ENCODE measurements at regions not wholly inside any gene's neighbourhood (a gene's known extent, or its start where the extent isn't known, plus 50 kb on each side); places are given as distances from the start of the nearest gene placed in this dataset.

DNA sequence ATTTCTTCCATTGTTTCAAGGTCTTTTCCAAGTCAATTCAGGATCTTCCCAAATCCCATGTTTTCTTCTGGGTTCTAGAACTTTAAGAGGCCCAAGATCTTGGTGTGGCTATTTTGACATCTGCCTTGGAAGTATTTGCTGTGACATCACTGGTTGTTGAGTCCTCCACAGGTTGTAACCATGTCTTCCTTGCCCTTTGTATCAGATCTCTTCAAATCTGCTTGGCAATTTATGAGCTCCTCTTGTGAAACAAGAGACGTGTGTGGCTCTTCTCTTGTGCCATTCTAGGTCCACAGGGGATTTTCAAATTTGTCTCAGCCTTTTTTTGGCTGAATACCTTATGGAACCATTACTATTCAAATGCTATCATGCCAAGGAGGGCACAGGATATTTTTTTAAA is 60.3 kb upstream of the KCNK2 start:
- no peak for TF ChIP-seq TEAD4 (IDR thresholded peaks at IDR 0.05; ENCODE audit: borderline replicate concordance, insufficient read depth)
- TF ChIP-seq USF1 (IDR thresholded peaks at IDR 0.05; ENCODE audit: borderline replicate concordance, low read depth), result no peak
- TF ChIP-seq SIN3A (IDR thresholded peaks at IDR 0.05; ENCODE audit: borderline replicate concordance, low read depth, low read length), result no peak
- no peak for TF ChIP-seq EP300 (IDR thresholded peaks at IDR 0.05; ENCODE audit: borderline replicate concordance in 1 of 2, low read depth in 1 of 2, low read length in 1 of 2)
- no peak for TF ChIP-seq ELF1 (IDR thresholded peaks at IDR 0.05)
- no peak for TF ChIP-seq SMC3 (IDR thresholded peaks at IDR 0.05; ENCODE audit: low read depth, low read length)
- no peak for TF ChIP-seq TAF1 (IDR thresholded peaks at IDR 0.05; ENCODE audit: borderline replicate concordance, low read depth, low read length)
- Histone ChIP-seq H3K9ac (no peak overlapping the region), H3K36me3 (replicated peaks in 1 of 2; ENCODE audit: control insufficient read depth in 1 of 2, insufficient read depth in 2 of 2, low read length in 1 of 2) (no peaks in the 10 kb centered on the region), H3K9me2 (no peaks in the 10 kb centered on the region), H3K4me3 (ENCODE audit: low read depth in 2 of 2, low read length in 1 of 2) (no peak overlapping the region), H3K9me3 (no peaks in the 10 kb centered on the region), H3K27ac (ENCODE audit: low read depth in 2 of 2, low read length in 1 of 2) (peak overlapping the region in 1 of 2 experiments; percentile 82; a peak in 2 of 4 replicates), H3F3A (replicated peaks; ENCODE audit: insufficient read depth) (no peaks in the 10 kb centered on the region), H3K79me2 (ENCODE audit: insufficient read depth) (no peaks in the 10 kb centered on the region), H3K4me2 (peak overlapping the region; percentile 11; the same call in 1 of the 2 replicates), H4K20me1 (ENCODE audit: insufficient read depth) (no peaks in the 10 kb centered on the region), H3K4me1 (ENCODE audit: control insufficient read depth in 1 of 2, insufficient read depth in 2 of 2, low read depth in 1 of 2, low read length in 1 of 2) (peaks cover 0 to 8% of the 10 kb centered on the region in 2 experiments; a peak in 2 of 4 replicates), H2AFZ (ENCODE audit: low read depth) (peak overlapping the region; percentile 58; the same call in 1 of the 2 replicates), H3K27me3 (ENCODE audit: insufficient read depth) (no peaks in the 10 kb centered on the region)
- POLR2A ChIA-PET, result no interaction called here
- no peak for DNase-seq
- 13% methylated on average over 1 of the region's 1 CpG for WGBS (ENCODE audit: low lambda C conversion rate)
- CTCF ChIA-PET, result no interaction called here

GRCh38 chr1:215022741-215023141 is 59.8 kb upstream of the KCNK2 start:
- no peaks in the 10 kb centered on the region for H3K27me3 ChIP-seq (ENCODE audit: insufficient read depth)
- peaks cover 0 to 8% of the 10 kb centered on the region in 2 experiments; a peak in 2 of 4 replicates for H3K4me1 ChIP-seq (ENCODE audit: control insufficient read depth in 1 of 2, insufficient read depth in 2 of 2, low read depth in 1 of 2, low read length in 1 of 2)
- peak overlapping the region; percentile 58; the same call in 1 of the 2 replicates for H2AFZ ChIP-seq (ENCODE audit: low read depth)
- peak overlapping the region in 1 of 2 experiments; percentile 22; a peak in 1 of 4 replicates for H3K4me3 ChIP-seq (ENCODE audit: low read depth in 2 of 2, low read length in 1 of 2)
- no peaks in the 10 kb centered on the region for H3F3A ChIP-seq (replicated peaks; ENCODE audit: insufficient read depth)
- peak overlapping the region; percentile 11 for H3K4me2 ChIP-seq
- H3K79me2 ChIP-seq (ENCODE audit: insufficient read depth), result no peaks in the 10 kb centered on the region
- DNase-seq, result no peak
- 24% methylated on average over 1 of the region's 1 CpG for WGBS (ENCODE audit: low lambda C conversion rate)
- ChIA-PET CTCF (no interaction called here), POLR2A (no interaction called here)
- no peaks in the 10 kb centered on the region for H3K9me2 ChIP-seq
- no peak overlapping the region for H3K9ac ChIP-seq
- H4K20me1 ChIP-seq (ENCODE audit: insufficient read depth), result no peaks in the 10 kb centered on the region
- no peak for TF ChIP-seq TEAD4 (IDR thresholded peaks at IDR 0.05; ENCODE audit: borderline replicate concordance, insufficient read depth)
- TF ChIP-seq EZH2phosphoT487 (IDR thresholded peaks at IDR 0.05; ENCODE audit: borderline replicate concordance, low read depth), result no peak
- TF ChIP-seq POLR2AphosphoS5 (IDR thresholded peaks at IDR 0.05; ENCODE audit: low read depth, low read length), result no peak
- TF ChIP-seq CHD2 (IDR thresholded peaks at IDR 0.05; ENCODE audit: low read length, partially characterized antibody), result no peak
- TF ChIP-seq, protein P1, sequence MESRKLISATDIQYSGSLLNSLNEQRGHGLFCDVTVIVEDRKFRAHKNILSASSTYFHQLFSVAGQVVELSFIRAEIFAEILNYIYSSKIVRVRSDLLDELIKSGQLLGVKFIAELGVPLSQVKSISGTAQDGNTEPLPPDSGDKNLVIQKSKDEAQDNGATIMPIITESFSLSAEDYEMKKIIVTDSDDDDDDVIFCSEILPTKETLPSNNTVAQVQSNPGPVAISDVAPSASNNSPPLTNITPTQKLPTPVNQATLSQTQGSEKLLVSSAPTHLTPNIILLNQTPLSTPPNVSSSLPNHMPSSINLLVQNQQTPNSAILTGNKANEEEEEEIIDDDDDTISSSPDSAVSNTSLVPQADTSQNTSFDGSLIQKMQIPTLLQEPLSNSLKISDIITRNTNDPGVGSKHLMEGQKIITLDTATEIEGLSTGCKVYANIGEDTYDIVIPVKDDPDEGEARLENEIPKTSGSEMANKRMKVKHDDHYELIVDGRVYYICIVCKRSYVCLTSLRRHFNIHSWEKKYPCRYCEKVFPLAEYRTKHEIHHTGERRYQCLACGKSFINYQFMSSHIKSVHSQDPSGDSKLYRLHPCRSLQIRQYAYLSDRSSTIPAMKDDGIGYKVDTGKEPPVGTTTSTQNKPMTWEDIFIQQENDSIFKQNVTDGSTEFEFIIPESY (IDR thresholded peaks at IDR 0.05; ENCODE audit: borderline replicate concordance, low read depth), result no peak
- no peak for TF ChIP-seq EP300 (IDR thresholded peaks at IDR 0.05; ENCODE audit: borderline replicate concordance in 1 of 2, low read depth in 1 of 2, low read length in 1 of 2)
- TF ChIP-seq TCF12 (IDR thresholded peaks at IDR 0.05), result no peak
- TF ChIP-seq GABPA (IDR thresholded peaks at IDR 0.05; ENCODE audit: low read depth), result no peak
- TF ChIP-seq, protein P2, sequence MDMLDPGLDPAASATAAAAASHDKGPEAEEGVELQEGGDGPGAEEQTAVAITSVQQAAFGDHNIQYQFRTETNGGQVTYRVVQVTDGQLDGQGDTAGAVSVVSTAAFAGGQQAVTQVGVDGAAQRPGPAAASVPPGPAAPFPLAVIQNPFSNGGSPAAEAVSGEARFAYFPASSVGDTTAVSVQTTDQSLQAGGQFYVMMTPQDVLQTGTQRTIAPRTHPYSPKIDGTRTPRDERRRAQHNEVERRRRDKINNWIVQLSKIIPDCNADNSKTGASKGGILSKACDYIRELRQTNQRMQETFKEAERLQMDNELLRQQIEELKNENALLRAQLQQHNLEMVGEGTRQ (IDR thresholded peaks at IDR 0.05; ENCODE audit: borderline replicate concordance, low read depth, low read length), result no peak
- TF ChIP-seq MEF2A (IDR thresholded peaks at IDR 0.05; ENCODE audit: borderline replicate concordance, low read depth), result no peak
- H3K36me3 ChIP-seq (replicated peaks in 1 of 2; ENCODE audit: control insufficient read depth in 1 of 2, insufficient read depth in 2 of 2, low read length in 1 of 2), result no peaks in the 10 kb centered on the region
- H3K27ac ChIP-seq (ENCODE audit: low read depth in 2 of 2, low read length in 1 of 2), result peak overlapping the region; percentile 21 to 82; a peak in 3 of 4 replicates
- H3K9me3 ChIP-seq, result no peaks in the 10 kb centered on the region

All from SK-N-SH (cell line).